Heart left ventricle (tissue), 13 donors: ENCODE measurements at regions not wholly inside any gene's neighbourhood (a gene's known extent, or its start where the extent isn't known, plus 50 kb on each side); places are given as distances from the start of the nearest gene placed in this dataset.

Experiments used
- CTCF ChIP-seq, 12 donors: fragments of 200-600 bp; sonication (generic) in 4 of 12; IDR thresholded peaks; one replicate each; pipeline versions ENCODE4 v1.5.0 to v1.8.0; 2018 to 2022; ENCODE audit warnings: antibody characterized with exemption in 12 of 12, mild to moderate bottlenecking in 5 of 12
- POLR2A ChIP-seq, 2 donors: fragments of 450-650 bp; IDR thresholded peaks; one replicate each; pipeline ENCODE4 v1.6.1; 2017; ENCODE audit warnings: antibody characterized with exemption in 2 of 2, mild to moderate bottlenecking in 2 of 2, moderate library complexity in 2 of 2
- donor health status: ischemic (EF 13 %, LVEDD 7.1; RV severe dilation, severe dysfunction).
- donor health status: DM: no; HTN: yes; CAD: no.
- donor health status: DM: no; HTN: no; CAD: no.
- donor health status: ischemic (EF 25% LVEDD 6.9; RV normal size, moderate dysfunction).
- donor health status: ischemic (EF 25% LVEDD 5.7; RV mildly dilated, moderate dysfunction).
- donor health status: ischemic (EF 35%, LVEDD 5.7; RV mildly dilated, moderate dysfunction).
- donor health status: nonischemic (EF 11% LVEDD 7.7; RV severe dilation, severe dysfunction).
- donor health status: DM: yes; HTN: yes; CAD: no.
- donor health status: PGD.
- donor health status: ischemic (EF 29% LVEDD 5.4; RV normal size, mild dysfunction).
- donor health status: nonischemic (EF 23%, LVEDD 6.1; RV moderate dilation, normal function).

- TF ChIP-seq CTCF (IDR thresholded peaks at IDR 0.05) (no peak), POLR2A (IDR thresholded peaks at IDR 0.05) (no peak)
Measured at GRCh38 chr12:13924286-13924685, 57.1 kb downstream of the GRIN2B start.
